HG03439 (cell line): ENCODE measurements at regions not wholly inside any gene's neighbourhood (a gene's known extent, or its start where the extent isn't known, plus 50 kb on each side); places are given as distances from the start of the nearest gene placed in this dataset.
"Not testable (repeated sequence)": the region's sequence is repeated elsewhere in the genome, so short reads cannot be mapped to it uniquely, and the experiment has no call there.

ENCODE experiments used
- ATAC-seq: cut with Tn5 transposase; IDR thresholded peaks from one replicate; pipeline ENCODE4 v1.9.1; 2021; ENCODE audit warnings: mild to moderate bottlenecking, moderate library complexity; ENCODE audit not compliant: unreplicated experiment

GRCh38 chr2:161480123-161480522 lies 64.0 kb downstream of the TBR1 start:
- no peak for ATAC-seq

DNA sequence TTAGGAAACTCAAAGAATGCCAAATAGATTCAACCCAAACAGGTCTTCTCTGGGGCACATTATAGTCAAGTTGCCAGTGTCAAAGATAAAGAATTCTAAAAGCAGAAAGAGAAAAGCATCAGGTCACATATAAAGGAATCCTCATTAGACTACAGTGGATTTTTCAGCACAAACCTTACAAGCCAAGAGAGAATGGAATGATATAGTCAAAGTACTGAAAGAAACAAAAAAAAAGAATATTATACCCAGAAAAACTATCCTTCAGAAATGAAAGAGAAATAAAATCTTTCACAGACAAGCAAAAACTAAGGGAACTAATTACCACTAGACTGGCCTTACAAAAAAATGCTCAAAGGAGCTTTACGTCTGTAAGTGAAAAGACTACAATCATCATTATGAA lies 65.5 kb downstream of the TBR1 start:
- no peak for ATAC-seq

DNA sequence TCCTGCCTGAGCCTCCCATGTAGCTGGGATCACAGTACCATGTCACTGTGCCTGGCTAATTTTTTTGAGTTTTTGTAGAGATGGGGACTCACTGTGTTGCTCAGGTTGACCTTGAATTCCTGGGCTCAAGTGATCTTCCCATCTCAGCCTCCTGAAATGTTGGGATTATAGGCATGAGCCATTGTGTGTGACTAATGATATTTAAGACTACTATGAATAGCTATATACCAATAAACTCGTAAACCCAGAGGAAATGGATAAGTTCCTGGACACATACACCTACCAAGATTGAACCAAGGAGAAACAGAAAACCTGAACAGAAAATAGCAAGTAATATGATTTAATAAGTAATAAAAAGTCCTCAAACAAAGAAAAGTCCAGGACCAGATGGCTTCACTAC lies 68.0 kb downstream of the TBR1 start:
- ATAC-seq = no peak

GRCh38 chr2:161486111-161486510 lies 70.0 kb downstream of the TBR1 start:
- no peak for ATAC-seq

DNA sequence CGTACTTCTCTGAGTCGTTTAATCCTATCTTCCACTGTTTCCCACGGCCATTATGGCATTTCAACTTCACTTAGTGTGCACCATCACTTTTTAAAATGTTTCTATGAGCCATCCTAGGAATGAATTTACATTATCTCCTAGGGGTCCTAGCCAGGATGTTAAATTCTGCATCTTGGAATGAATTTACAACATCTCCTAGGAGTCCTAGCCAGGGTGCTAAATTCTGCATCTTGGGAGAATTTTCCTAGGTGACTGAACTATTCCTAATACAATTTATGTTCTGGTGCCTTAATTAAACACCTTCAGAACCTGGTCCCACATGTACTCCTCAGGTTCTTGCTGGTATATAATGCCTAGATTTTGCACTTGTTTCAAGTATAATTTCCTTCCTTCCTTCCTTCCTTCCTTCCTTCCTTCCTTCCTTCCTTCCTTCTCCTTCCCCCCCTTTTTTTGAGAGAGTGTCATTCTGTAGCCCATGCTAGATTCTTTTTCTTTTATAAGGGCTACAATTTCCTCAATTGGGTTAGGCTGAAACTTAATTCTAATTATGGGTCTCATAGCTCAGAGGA lies 72.1 kb downstream of the TBR1 start:
- no peak for ATAC-seq

DNA sequence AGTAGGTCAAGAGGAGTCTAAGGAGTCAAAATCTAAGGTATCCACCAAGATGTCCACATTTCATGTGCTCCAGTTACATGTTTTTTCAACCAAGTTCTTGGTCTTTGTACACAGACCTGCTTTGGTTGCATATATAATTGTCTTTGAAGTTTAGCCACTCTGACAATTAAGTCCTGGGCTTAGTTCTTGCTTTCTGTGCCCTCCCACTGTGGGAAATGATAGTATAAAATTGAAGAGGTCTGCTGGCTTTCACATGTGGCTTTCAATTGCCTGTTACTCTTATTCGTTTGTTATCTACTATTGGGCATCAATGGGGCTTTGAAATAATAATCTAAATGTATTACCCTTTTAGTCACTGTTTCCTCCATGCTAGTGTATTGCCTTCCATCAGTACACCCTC lies 72.8 kb downstream of the TBR1 start:
- no peak for ATAC-seq

DNA sequence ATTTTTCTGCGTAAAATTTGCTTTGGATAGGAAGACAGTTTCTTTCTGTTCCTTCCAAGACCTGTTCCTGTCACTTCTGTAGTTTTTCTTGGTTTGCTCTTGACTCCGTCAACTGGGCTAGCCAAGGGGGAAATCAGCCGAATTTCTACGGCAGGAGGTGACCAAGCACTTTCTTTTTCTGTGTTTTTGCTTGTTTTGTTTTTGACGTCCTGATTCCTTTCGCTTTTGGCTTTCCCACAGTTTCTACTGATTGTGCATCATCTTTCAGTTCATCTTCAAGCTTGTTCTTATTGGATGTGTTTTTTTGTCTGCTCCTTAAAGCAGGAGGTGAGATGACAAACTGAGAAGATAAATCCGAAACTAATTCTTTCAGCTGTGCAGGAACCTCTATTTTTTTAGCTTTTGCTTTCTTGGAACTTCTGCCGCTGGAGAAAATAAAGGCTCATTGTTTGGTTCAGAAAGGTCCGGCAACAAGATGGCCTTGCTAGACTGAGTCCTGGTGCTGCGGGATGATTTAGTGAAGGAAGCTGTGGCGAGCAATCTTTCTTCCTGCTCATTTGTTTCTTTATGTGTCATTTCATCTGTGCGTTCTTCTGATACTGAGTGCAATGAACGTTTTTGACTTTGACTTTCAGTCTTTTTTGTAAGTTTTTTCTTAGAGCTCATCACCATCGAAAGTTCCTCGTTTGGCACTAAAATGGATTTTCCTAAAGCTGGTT lies 85.0 kb downstream of the TBR1 start:
- peak; percentile 62 for ATAC-seq

GRCh38 chr2:161502279-161502678 lies 86.2 kb downstream of the TBR1 start:
- not testable (repeated sequence) for ATAC-seq

DNA sequence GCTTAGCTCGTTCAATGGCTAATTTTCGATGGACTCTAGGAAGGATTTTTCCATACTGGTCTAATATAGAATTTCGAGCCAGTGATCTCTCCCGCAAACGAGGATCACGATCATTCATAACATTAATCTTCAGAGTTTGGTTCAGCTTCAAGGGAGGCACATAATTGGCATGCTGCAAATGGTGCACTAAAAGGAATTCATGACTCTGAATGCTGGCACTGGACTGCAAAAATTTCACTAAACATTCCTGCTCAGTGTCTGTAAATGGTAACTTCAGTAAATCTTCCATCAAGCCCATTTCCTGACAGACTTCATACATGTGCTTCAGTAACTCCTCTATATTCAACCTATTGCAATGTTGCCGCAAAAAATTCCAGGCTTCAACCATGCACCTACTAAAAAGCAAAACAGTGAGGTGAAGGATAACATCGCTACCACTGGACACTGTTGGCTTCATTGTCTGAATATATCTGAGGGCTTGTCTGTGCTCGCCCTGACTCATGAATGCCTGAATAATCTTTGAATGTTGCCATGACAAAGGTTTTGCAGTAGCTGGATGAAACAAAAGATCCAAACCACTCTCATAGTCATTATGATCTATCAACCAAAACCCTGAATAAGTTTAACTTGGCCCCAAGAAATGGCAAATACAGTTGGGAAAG lies 88.7 kb downstream of the TBR1 start:
- ATAC-seq = not testable (repeated sequence)

GRCh38 chr2:161505466-161505865 lies 89.4 kb downstream of the TBR1 start:
- not testable (repeated sequence) for ATAC-seq

- not testable (repeated sequence) for ATAC-seq
These were observed 97.4 kb downstream of the TBR1 start for GRCh38 chr2:161513295-161514032.

- ATAC-seq = no peak
These were observed 101.4 kb upstream of the SLC4A10 start for GRCh38 chr2:161522796-161523195.

- ATAC-seq = no peak
These were observed 91.0 kb upstream of the SLC4A10 start for GRCh38 chr2:161533218-161533617.

DNA sequence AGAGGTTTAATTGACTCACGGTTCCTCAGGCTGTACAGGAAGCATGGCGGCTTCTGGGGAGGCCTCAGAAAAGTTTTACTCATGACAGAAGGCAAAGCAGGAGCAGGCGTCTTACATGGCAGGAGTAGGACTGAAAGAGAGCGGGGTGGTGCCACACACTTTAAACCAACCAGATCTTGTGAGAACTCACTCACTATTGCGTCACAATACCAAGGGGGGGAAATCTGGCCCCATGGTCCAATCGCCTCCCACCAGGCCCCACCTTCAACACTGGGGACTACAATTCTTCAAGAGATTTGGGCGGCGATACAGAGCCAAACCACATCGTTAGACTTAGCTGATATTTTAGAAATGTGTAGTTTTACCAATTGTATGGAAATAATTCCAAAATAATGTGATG lies 77.6 kb upstream of the SLC4A10 start:
- ATAC-seq = no peak

- ATAC-seq = no peak
These were observed 77.1 kb upstream of the SLC4A10 start for GRCh38 chr2:161547130-161547529.

DNA sequence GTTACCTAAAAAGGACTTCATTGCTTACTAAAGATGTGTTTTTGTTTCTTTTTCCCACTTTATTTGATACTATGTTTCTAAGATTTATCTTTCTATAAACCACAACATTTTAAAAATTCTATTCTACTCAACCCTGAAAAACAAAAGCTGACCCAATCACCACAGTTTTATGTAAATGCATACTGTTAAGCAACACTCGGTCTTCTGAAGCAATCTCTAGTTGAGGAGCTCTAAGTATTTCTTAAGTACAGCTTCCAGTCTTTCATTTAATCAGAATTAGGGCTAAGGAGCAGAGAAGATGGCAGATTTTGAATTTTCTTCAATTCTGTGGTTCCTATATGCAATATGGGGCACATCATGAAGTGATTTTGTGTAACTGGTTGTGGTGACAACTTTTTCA lies 72.2 kb upstream of the SLC4A10 start:
- no peak for ATAC-seq

GRCh38 chr2:161555826-161556225 lies 68.4 kb upstream of the SLC4A10 start:
- no peak for ATAC-seq

- ATAC-seq = no peak
These were observed 67.8 kb upstream of the SLC4A10 start for GRCh38 chr2:161556440-161556839.

GRCh38 chr2:161557538-161557937 lies 66.7 kb upstream of the SLC4A10 start:
- no peak for ATAC-seq

- no peak for ATAC-seq
These were observed 59.3 kb upstream of the SLC4A10 start for GRCh38 chr2:161564906-161565305.

DNA sequence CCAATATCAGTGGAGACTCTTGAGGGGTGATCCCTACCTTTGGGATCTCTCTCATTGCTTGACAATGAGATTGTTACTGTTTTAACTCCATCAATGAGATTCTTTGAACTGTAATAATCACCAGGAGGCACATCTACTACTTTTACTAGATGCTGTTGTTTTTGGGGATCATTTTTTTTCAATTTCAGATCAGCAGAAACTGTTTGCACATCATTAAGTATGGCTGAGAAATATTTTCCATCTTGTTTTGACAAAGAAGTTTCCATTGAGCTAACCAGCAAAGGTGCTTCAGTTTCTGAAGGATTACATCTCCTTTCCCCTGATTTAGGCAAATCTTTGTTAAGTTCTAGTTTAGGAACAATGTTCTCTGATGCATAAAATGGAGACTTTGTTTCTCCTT lies 54.8 kb upstream of the SLC4A10 start:
- ATAC-seq = no peak
